H9 (cell line): ENCODE measurements at regions not wholly inside any gene's neighbourhood (a gene's known extent, or its start where the extent isn't known, plus 50 kb on each side); places are given as distances from the start of the nearest gene placed in this dataset.

Source experiments
- DNase-seq: peaks from one replicate; pipeline ENCODE4 v3.0.0-alpha.2; 2017
- H2AFZ ChIP-seq: one replicate; pipeline ENCODE4 v1.6.1; 2013; ENCODE audit warnings: mild to moderate bottlenecking, low read length, control low read depth, moderate library complexity
- H2AK5ac ChIP-seq: 2 replicates; pipeline ENCODE4 v1.6.1; 2013; ENCODE audit warnings: low read length, control low read depth, mixed read lengths; ENCODE audit not compliant: insufficient read length
- H2BK120ac ChIP-seq: one replicate; pipeline ENCODE4 v1.6.1; 2013; ENCODE audit warnings: low read depth, mild to moderate bottlenecking, low read length, control low read depth, inconsistent platforms; ENCODE audit not compliant: poor library complexity, severe bottlenecking
- H2BK12ac ChIP-seq: 2 replicates; pipeline ENCODE4 v1.6.1; 2013; ENCODE audit warnings: low read length, control low read depth, mixed read lengths, low read depth; ENCODE audit not compliant: insufficient read length
- H2BK15ac ChIP-seq: 2 replicates; pipeline ENCODE4 v1.6.1; 2013; ENCODE audit warnings: low read depth, low read length, control low read depth
- H2BK20ac ChIP-seq: one replicate; pipeline ENCODE4 v1.6.1; 2013; ENCODE audit warnings: low read depth, mild to moderate bottlenecking, low read length, control low read depth, inconsistent platforms; ENCODE audit not compliant: poor library complexity, severe bottlenecking
- H2BK5ac ChIP-seq: 2 replicates; pipeline ENCODE4 v1.6.1; 2013; ENCODE audit warnings: low read length, control low read depth, mixed read lengths; ENCODE audit not compliant: insufficient read length
- H3K14ac ChIP-seq: 2 replicates; pipeline ENCODE4 v1.6.1; 2013; ENCODE audit warnings: low read length, control low read depth; ENCODE audit not compliant: insufficient read depth
- H3K18ac ChIP-seq: 2 replicates; pipeline ENCODE4 v1.6.1; 2013; ENCODE audit warnings: low read depth, mild to moderate bottlenecking, mixed read lengths, low read length, control low read depth; ENCODE audit not compliant: insufficient read length
- H3K23ac ChIP-seq: 2 replicates; pipeline ENCODE4 v1.6.1; 2013; ENCODE audit warnings: low read length, control low read depth, mixed read lengths, low read depth; ENCODE audit not compliant: insufficient read length
- H3K23me2 ChIP-seq: 2 replicates; pipeline ENCODE4 v1.6.1; 2013; ENCODE audit warnings: low read depth, mild to moderate bottlenecking, mixed read lengths, low read length, control low read depth; ENCODE audit not compliant: insufficient read length, poor library complexity, severe bottlenecking
- H3K27ac ChIP-seq: 2 replicates; pipeline ENCODE4 v1.5.1; 2013; ENCODE audit warnings: low read length, control low read depth, mixed read lengths, low read depth; ENCODE audit not compliant: insufficient read length
- H3K27me3 ChIP-seq: 2 replicates; pipeline ENCODE4 v1.6.1; 2013; ENCODE audit warnings: low read length, control low read depth, inconsistent platforms; ENCODE audit not compliant: insufficient read depth
- H3K4ac ChIP-seq: 2 replicates; pipeline ENCODE4 v1.6.1; 2013; ENCODE audit warnings: low read depth, mild to moderate bottlenecking, control low read depth, inconsistent platforms, low read length, moderate library complexity
- H3K4me1 ChIP-seq: 2 replicates; pipeline ENCODE4 v1.6.1; 2013; ENCODE audit warnings: low read length, control low read depth, inconsistent platforms; ENCODE audit not compliant: insufficient read depth
- H3K4me2 ChIP-seq: 2 replicates; pipeline ENCODE4 v1.6.1; 2013; ENCODE audit warnings: low read length, control low read depth, mixed read lengths; ENCODE audit not compliant: insufficient read length, insufficient read depth
- H3K56ac ChIP-seq: 2 replicates; pipeline ENCODE4 v1.6.1; 2013; ENCODE audit warnings: low read depth, mild to moderate bottlenecking, mixed read lengths, low read length, control low read depth; ENCODE audit not compliant: insufficient read length
- H3K79me1 ChIP-seq: 2 replicates; pipeline ENCODE4 v1.6.1; 2013; ENCODE audit warnings: low read depth, mild to moderate bottlenecking, moderate library complexity, low read length, control low read depth, inconsistent platforms; ENCODE audit not compliant: insufficient read depth, poor library complexity, severe bottlenecking
- H3K79me2 ChIP-seq: 2 replicates; pipeline ENCODE4 v1.6.1; 2013; ENCODE audit warnings: low read length, control low read depth, inconsistent platforms; ENCODE audit not compliant: insufficient read depth
- H3K9ac ChIP-seq: 2 replicates; pipeline ENCODE4 v1.6.1; 2013; ENCODE audit warnings: low read length, control low read depth, mixed read lengths; ENCODE audit not compliant: insufficient read length; ENCODE audit errors: extremely low read depth
- H3K9me3 ChIP-seq: one replicate; pipeline ENCODE4 v1.6.1; 2013; ENCODE audit warnings: low read depth, low read length, inconsistent platforms; ENCODE audit not compliant: control insufficient read depth
- H3T11ph ChIP-seq: one replicate; pipeline ENCODE4 v1.6.1; 2013; ENCODE audit warnings: mild to moderate bottlenecking, low read length, control low read depth, inconsistent platforms
- H4K20me1 ChIP-seq: one replicate; pipeline ENCODE4 v1.6.1; 2013; ENCODE audit not compliant: control insufficient read depth, insufficient read length, insufficient read depth
- H4K5ac ChIP-seq: 2 replicates; pipeline ENCODE4 v1.6.1; 2013; ENCODE audit warnings: low read depth, mild to moderate bottlenecking, mixed read lengths, low read length, control low read depth; ENCODE audit not compliant: insufficient read length
- H4K8ac ChIP-seq: replicated peaks from 2 replicates; pipeline ENCODE4 v1.6.1; 2013; ENCODE audit warnings: low read length, control low read depth, mixed read lengths, low read depth; ENCODE audit not compliant: insufficient read length
- H4K91ac ChIP-seq: 2 replicates; pipeline ENCODE4 v1.6.1; 2013; ENCODE audit warnings: low read depth, mild to moderate bottlenecking, moderate library complexity, mixed read lengths, low read length, control low read depth; ENCODE audit not compliant: insufficient read length
- H3K27ac Mint-ChIP-seq, 3 experiments: 2 replicates in 2 of 3; 3 replicates in 1 of 3; pipeline ENCODE4 v1.8.0; 2020 to 2021; ENCODE audit warnings: mixed read lengths in 3 of 3, mild to moderate bottlenecking in 1 of 3, moderate library complexity in 1 of 3
- H3K27me3 Mint-ChIP-seq: 2 replicates; pipeline ENCODE4 v1.8.0; 2021; ENCODE audit warnings: low read depth, mild to moderate bottlenecking, moderate library complexity, mixed read lengths
- H3K36me3 Mint-ChIP-seq, 3 experiments: 2 replicates in 2 of 3; 3 replicates in 1 of 3; pipeline ENCODE4 v1.8.0; 2020 to 2021; ENCODE audit warnings: low read depth in 3 of 3, mixed read lengths in 3 of 3; ENCODE audit not compliant: insufficient read depth in 1 of 3
- H3K4me1 Mint-ChIP-seq, 2 experiments: 2 replicates each; pipeline ENCODE4 v1.8.0; 2020; ENCODE audit warnings: mixed read lengths in 2 of 2
- H3K4me3 Mint-ChIP-seq, 2 experiments: 2 replicates in 1 of 2; 3 replicates in 1 of 2; pipeline ENCODE4 v1.8.0; 2020 to 2021; ENCODE audit warnings: mild to moderate bottlenecking in 2 of 2, mixed read lengths in 2 of 2, moderate library complexity in 1 of 2
- H3K9me3 Mint-ChIP-seq, 2 experiments: 2 replicates in 1 of 2; 3 replicates in 1 of 2; pipeline ENCODE4 v1.8.0; 2020; ENCODE audit warnings: mild to moderate bottlenecking in 2 of 2, mixed read lengths in 2 of 2, moderate library complexity in 1 of 2
- WGBS: extraction: QIAGEN DNeasy Blood & Tissue Kit; methylation state at CpG from one replicate; pipeline ENCODE4 v1.1.7; 2013; ENCODE audit warnings: missing lambda C conversion rate, low lambda C conversion rate, mixed read lengths; ENCODE audit not compliant: insufficient read length; ENCODE audit errors: extremely low coverage; 5-methylcytosine and 5-hydroxymethylcytosine counted together
- TF ChIP-seq, protein P1 (sequence below): fragments of 200-600 bp; sonication (generic); conservative IDR thresholded peaks from 3 replicates; pipeline ENCODE4 v1.8.0; 2021; ENCODE audit warnings: antibody characterized with exemption, mild to moderate bottlenecking

DNA sequence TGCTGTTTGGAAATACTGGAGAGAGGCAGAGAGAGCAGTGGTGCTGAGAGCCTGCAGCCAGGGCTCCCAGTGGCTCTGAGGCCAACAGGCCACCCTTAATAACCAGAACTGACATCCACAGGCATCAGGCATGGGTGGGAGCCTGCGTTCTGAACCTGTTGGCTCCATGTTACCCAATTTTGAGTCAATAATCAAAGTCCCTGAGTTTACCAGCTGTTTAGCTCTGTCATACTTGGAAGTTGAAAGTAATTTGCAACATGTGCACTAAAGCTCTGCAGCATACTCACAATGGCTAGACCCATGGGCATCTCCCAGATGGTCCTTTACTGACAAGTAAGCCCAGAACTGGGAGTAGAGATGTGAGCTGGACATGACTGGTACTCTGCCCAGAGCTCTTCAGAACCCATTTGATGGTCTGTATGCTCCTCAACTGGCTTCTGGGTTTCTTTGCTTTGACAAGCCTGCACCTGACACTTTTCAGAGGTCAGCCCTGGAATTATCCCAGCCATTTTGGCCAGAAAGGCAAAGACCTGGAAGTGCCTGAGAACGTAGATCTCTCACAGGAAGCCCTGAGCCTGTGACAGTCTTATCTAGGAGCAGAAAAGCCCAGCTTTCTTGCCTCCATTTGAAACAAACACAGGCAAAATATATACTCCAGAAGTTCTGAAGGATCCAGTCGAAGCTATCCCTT is 122.4 kb upstream of the CITED2 start:
- H3K27me3 Mint-ChIP-seq: no peaks in the 10 kb centered on the region
- DNase-seq: no peak
- H4K20me1 ChIP-seq: no peaks in the 10 kb centered on the region
- no peak overlapping the region for H2BK5ac ChIP-seq
- no peak overlapping the region for H3T11ph ChIP-seq
- no peak overlapping the region for H3K14ac ChIP-seq
- peaks cover 16% of the 10 kb centered on the region in 2 experiments for H3K4me1 Mint-ChIP-seq
- H3K27ac Mint-ChIP-seq: no peak overlapping the region
- no peaks in the 10 kb centered on the region for H3K9me3 ChIP-seq
- H3K27me3 ChIP-seq: no peaks in the 10 kb centered on the region
- no peak overlapping the region for H3K56ac ChIP-seq
- no peak overlapping the region for H2BK12ac ChIP-seq
- H3K9ac ChIP-seq: no peak overlapping the region
- peaks cover 7 to 15% (median 9%) of the 10 kb centered on the region in 3 experiments for H3K36me3 Mint-ChIP-seq
- no peak overlapping the region for H4K91ac ChIP-seq
- H3K18ac ChIP-seq: no peak overlapping the region
- no peak overlapping the region for H2BK20ac ChIP-seq
- no peak overlapping the region for H3K4ac ChIP-seq
- H4K8ac ChIP-seq: no peak overlapping the region
- no peak overlapping the region; a peak in 1 of 5 replicates for H3K4me3 Mint-ChIP-seq
- no peak overlapping the region for H2AK5ac ChIP-seq
- no peak overlapping the region for H3K27ac ChIP-seq
- no peak overlapping the region for H2BK120ac ChIP-seq
- no peak overlapping the region for H4K5ac ChIP-seq
- no peak overlapping the region for H2AFZ ChIP-seq
- H3K23ac ChIP-seq: no peak overlapping the region
- no peak overlapping the region for H3K4me2 ChIP-seq
- H2BK15ac ChIP-seq: no peak overlapping the region
- no CpG with 5 or more reads among the region's 3 CpGs for WGBS
- no peaks in the 10 kb centered on the region for H3K79me1 ChIP-seq
- H3K23me2 ChIP-seq: no peaks in the 10 kb centered on the region
- H3K4me1 ChIP-seq: no peaks in the 10 kb centered on the region; the same call in 1 of the 2 replicates
- TF ChIP-seq, protein P1, sequence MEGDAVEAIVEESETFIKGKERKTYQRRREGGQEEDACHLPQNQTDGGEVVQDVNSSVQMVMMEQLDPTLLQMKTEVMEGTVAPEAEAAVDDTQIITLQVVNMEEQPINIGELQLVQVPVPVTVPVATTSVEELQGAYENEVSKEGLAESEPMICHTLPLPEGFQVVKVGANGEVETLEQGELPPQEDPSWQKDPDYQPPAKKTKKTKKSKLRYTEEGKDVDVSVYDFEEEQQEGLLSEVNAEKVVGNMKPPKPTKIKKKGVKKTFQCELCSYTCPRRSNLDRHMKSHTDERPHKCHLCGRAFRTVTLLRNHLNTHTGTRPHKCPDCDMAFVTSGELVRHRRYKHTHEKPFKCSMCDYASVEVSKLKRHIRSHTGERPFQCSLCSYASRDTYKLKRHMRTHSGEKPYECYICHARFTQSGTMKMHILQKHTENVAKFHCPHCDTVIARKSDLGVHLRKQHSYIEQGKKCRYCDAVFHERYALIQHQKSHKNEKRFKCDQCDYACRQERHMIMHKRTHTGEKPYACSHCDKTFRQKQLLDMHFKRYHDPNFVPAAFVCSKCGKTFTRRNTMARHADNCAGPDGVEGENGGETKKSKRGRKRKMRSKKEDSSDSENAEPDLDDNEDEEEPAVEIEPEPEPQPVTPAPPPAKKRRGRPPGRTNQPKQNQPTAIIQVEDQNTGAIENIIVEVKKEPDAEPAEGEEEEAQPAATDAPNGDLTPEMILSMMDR: no peak
- peaks cover 9 to 10% of the 10 kb centered on the region in 2 experiments for H3K9me3 Mint-ChIP-seq
- H3K79me2 ChIP-seq: no peaks in the 10 kb centered on the region
